ENCODE measurements at regions not wholly inside any gene's neighbourhood (a gene's known extent, or its start where the extent isn't known, plus 50 kb on each side); places are given as distances from the start of the nearest gene placed in this dataset.

GRCh38 chr17:71757956-71758355 is 362.9 kb upstream of the SOX9 start:
- no peak for DNase-seq
- Histone ChIP-seq H3K27me3 (ENCODE audit: control insufficient read depth, insufficient read depth, low read length) (no peaks in the 10 kb centered on the region), H3K36me3 (ENCODE audit: control insufficient read depth, insufficient read depth, low read length) (no peaks in the 10 kb centered on the region), H3K27ac (ENCODE audit: insufficient read depth, low read length, poor library complexity, severe bottlenecking) (no peak overlapping the region), H3K4me3 (ENCODE audit: low read depth, low read length) (no peak overlapping the region), H3K4me1 (ENCODE audit: control insufficient read depth, insufficient read depth, low read length, poor library complexity, severe bottlenecking) (no peaks in the 10 kb centered on the region), H3K9me3 (ENCODE audit: control insufficient read depth in 2 of 2, low read length in 2 of 2) (no peaks in the 10 kb centered on the region)
- no peaks in the 10 kb centered on the region for H3K4me1 Mint-ChIP-seq
- no peaks in the 10 kb centered on the region for H3K27me3 Mint-ChIP-seq
- no peaks in the 10 kb centered on the region for H3K36me3 Mint-ChIP-seq
- H3K27ac Mint-ChIP-seq, result no peak overlapping the region
- no peak overlapping the region for H3K4me3 Mint-ChIP-seq
- peaks cover 0 to 5% (median 2%) of the 10 kb centered on the region in 7 donors for H3K9me3 Mint-ChIP-seq
- ATAC-seq (ENCODE audit: low read depth in 2 of 2), result no peak

- ATAC-seq (ENCODE audit: low read depth in 2 of 2) (no peak), DNase-seq (no peak)
- no peaks in the 10 kb centered on the region for H3K36me3 Mint-ChIP-seq
- H3K27me3 Mint-ChIP-seq, result no peaks in the 10 kb centered on the region
- H3K27ac ChIP-seq (ENCODE audit: insufficient read depth, low read length, poor library complexity, severe bottlenecking), result no peak overlapping the region
- H3K9me3 ChIP-seq (ENCODE audit: control insufficient read depth in 2 of 2, low read length in 2 of 2), result no peaks in the 10 kb centered on the region
- H3K4me1 Mint-ChIP-seq, result no peaks in the 10 kb centered on the region
- no peaks in the 10 kb centered on the region for H3K4me1 ChIP-seq (ENCODE audit: control insufficient read depth, insufficient read depth, low read length, poor library complexity, severe bottlenecking)
- no peaks in the 10 kb centered on the region for H3K36me3 ChIP-seq (ENCODE audit: control insufficient read depth, insufficient read depth, low read length)
- no peak overlapping the region for H3K27ac Mint-ChIP-seq
- peaks cover 0 to 5% (median 2%) of the 10 kb centered on the region in 7 donors for H3K9me3 Mint-ChIP-seq
- no peak overlapping the region for H3K4me3 Mint-ChIP-seq
- H3K4me3 ChIP-seq (ENCODE audit: low read depth, low read length), result no peak overlapping the region
- no peaks in the 10 kb centered on the region for H3K27me3 ChIP-seq (ENCODE audit: control insufficient read depth, insufficient read depth, low read length)
Observed at GRCh38 chr17:71759422-71760060, 361.3 kb upstream of the SOX9 start.

- Mint-ChIP-seq H3K36me3 (no peaks in the 10 kb centered on the region), H3K27ac (no peak overlapping the region), H3K9me3 (peaks cover 0 to 7% (median 2%) of the 10 kb centered on the region in 7 donors), H3K27me3 (no peaks in the 10 kb centered on the region), H3K4me3 (no peak overlapping the region), H3K4me1 (no peaks in the 10 kb centered on the region)
- Histone ChIP-seq H3K4me3 (ENCODE audit: low read depth, low read length) (no peak overlapping the region), H3K36me3 (ENCODE audit: control insufficient read depth, insufficient read depth, low read length) (no peaks in the 10 kb centered on the region), H3K27ac (ENCODE audit: insufficient read depth, low read length, poor library complexity, severe bottlenecking) (no peak overlapping the region), H3K9me3 (ENCODE audit: control insufficient read depth in 2 of 2, low read length in 2 of 2) (no peaks in the 10 kb centered on the region), H3K27me3 (ENCODE audit: control insufficient read depth, insufficient read depth, low read length) (no peaks in the 10 kb centered on the region), H3K4me1 (ENCODE audit: control insufficient read depth, insufficient read depth, low read length, poor library complexity, severe bottlenecking) (no peaks in the 10 kb centered on the region)
- DNase-seq, result no peak
- no peak for ATAC-seq (ENCODE audit: low read depth in 2 of 2)
Observed at GRCh38 chr17:71760062-71760720, 360.6 kb upstream of the SOX9 start.

GRCh38 chr17:71762526-71762925 is 358.3 kb upstream of the SOX9 start:
- Histone ChIP-seq H3K9me3 (ENCODE audit: control insufficient read depth in 2 of 2, low read length in 2 of 2) (no peaks in the 10 kb centered on the region), H3K36me3 (ENCODE audit: control insufficient read depth, insufficient read depth, low read length) (no peaks in the 10 kb centered on the region), H3K27ac (ENCODE audit: insufficient read depth, low read length, poor library complexity, severe bottlenecking) (no peak overlapping the region), H3K27me3 (ENCODE audit: control insufficient read depth, insufficient read depth, low read length) (no peaks in the 10 kb centered on the region), H3K4me1 (ENCODE audit: control insufficient read depth, insufficient read depth, low read length, poor library complexity, severe bottlenecking) (no peaks in the 10 kb centered on the region), H3K4me3 (ENCODE audit: low read depth, low read length) (no peak overlapping the region)
- H3K4me3 Mint-ChIP-seq, result no peak overlapping the region
- H3K9me3 Mint-ChIP-seq, result peaks cover 0 to 8% (median 3%) of the 10 kb centered on the region in 7 donors
- no peaks in the 10 kb centered on the region for H3K27me3 Mint-ChIP-seq
- DNase-seq, result no peak
- no peaks in the 10 kb centered on the region for H3K4me1 Mint-ChIP-seq
- no peaks in the 10 kb centered on the region for H3K36me3 Mint-ChIP-seq
- H3K27ac Mint-ChIP-seq, result no peak overlapping the region
- ATAC-seq (ENCODE audit: low read depth in 2 of 2), result no peak

GRCh38 chr17:71764505-71764904 is 356.3 kb upstream of the SOX9 start:
- no peaks in the 10 kb centered on the region for H3K4me1 Mint-ChIP-seq
- Histone ChIP-seq H3K9me3 (ENCODE audit: control insufficient read depth in 2 of 2, low read length in 2 of 2) (no peaks in the 10 kb centered on the region), H3K4me3 (ENCODE audit: low read depth, low read length) (no peak overlapping the region), H3K27me3 (ENCODE audit: control insufficient read depth, insufficient read depth, low read length) (no peaks in the 10 kb centered on the region), H3K4me1 (ENCODE audit: control insufficient read depth, insufficient read depth, low read length, poor library complexity, severe bottlenecking) (no peaks in the 10 kb centered on the region), H3K36me3 (ENCODE audit: control insufficient read depth, insufficient read depth, low read length) (no peaks in the 10 kb centered on the region), H3K27ac (ENCODE audit: insufficient read depth, low read length, poor library complexity, severe bottlenecking) (no peak overlapping the region)
- H3K27ac Mint-ChIP-seq, result no peak overlapping the region
- H3K36me3 Mint-ChIP-seq, result no peaks in the 10 kb centered on the region
- H3K4me3 Mint-ChIP-seq, result no peak overlapping the region
- no peak for ATAC-seq (ENCODE audit: low read depth in 2 of 2)
- H3K9me3 Mint-ChIP-seq, result peaks cover 0 to 9% (median 4%) of the 10 kb centered on the region in 7 donors
- DNase-seq, result no peak
- no peaks in the 10 kb centered on the region for H3K27me3 Mint-ChIP-seq

- Mint-ChIP-seq H3K4me3 (no peak overlapping the region), H3K4me1 (no peaks in the 10 kb centered on the region), H3K9me3 (peaks cover 0 to 11% (median 4%) of the 10 kb centered on the region in 7 donors), H3K36me3 (no peaks in the 10 kb centered on the region), H3K27me3 (no peaks in the 10 kb centered on the region), H3K27ac (no peak overlapping the region)
- Histone ChIP-seq H3K27ac (ENCODE audit: insufficient read depth, low read length, poor library complexity, severe bottlenecking) (no peak overlapping the region), H3K9me3 (ENCODE audit: control insufficient read depth in 2 of 2, low read length in 2 of 2) (no peaks in the 10 kb centered on the region), H3K4me1 (ENCODE audit: control insufficient read depth, insufficient read depth, low read length, poor library complexity, severe bottlenecking) (no peaks in the 10 kb centered on the region), H3K4me3 (ENCODE audit: low read depth, low read length) (no peak overlapping the region), H3K27me3 (ENCODE audit: control insufficient read depth, insufficient read depth, low read length) (no peaks in the 10 kb centered on the region), H3K36me3 (ENCODE audit: control insufficient read depth, insufficient read depth, low read length) (no peaks in the 10 kb centered on the region)
- DNase-seq (no peak), ATAC-seq (ENCODE audit: low read depth in 2 of 2) (no peak)
Observed at GRCh38 chr17:71765437-71765836, 355.4 kb upstream of the SOX9 start.

GRCh38 chr17:71769850-71770249 is 351.0 kb upstream of the SOX9 start:
- peaks cover 0 to 11% (median 5%) of the 10 kb centered on the region in 7 donors for H3K9me3 Mint-ChIP-seq
- ATAC-seq (ENCODE audit: low read depth in 2 of 2) (no peak), DNase-seq (no peak)
- no peak overlapping the region for H3K27ac ChIP-seq (ENCODE audit: insufficient read depth, low read length, poor library complexity, severe bottlenecking)
- H3K4me1 ChIP-seq (ENCODE audit: control insufficient read depth, insufficient read depth, low read length, poor library complexity, severe bottlenecking), result no peaks in the 10 kb centered on the region
- no peaks in the 10 kb centered on the region for H3K4me1 Mint-ChIP-seq
- no peaks in the 10 kb centered on the region for H3K36me3 Mint-ChIP-seq
- H3K27ac Mint-ChIP-seq, result no peak overlapping the region
- H3K4me3 Mint-ChIP-seq, result no peak overlapping the region
- no peak overlapping the region for H3K4me3 ChIP-seq (ENCODE audit: low read depth, low read length)
- H3K27me3 Mint-ChIP-seq, result no peaks in the 10 kb centered on the region
- no peaks in the 10 kb centered on the region for H3K36me3 ChIP-seq (ENCODE audit: control insufficient read depth, insufficient read depth, low read length)
- H3K27me3 ChIP-seq (ENCODE audit: control insufficient read depth, insufficient read depth, low read length), result no peaks in the 10 kb centered on the region
- H3K9me3 ChIP-seq (ENCODE audit: control insufficient read depth in 2 of 2, low read length in 2 of 2), result no peaks in the 10 kb centered on the region

- no peak for DNase-seq
- H3K4me1 Mint-ChIP-seq, result no peaks in the 10 kb centered on the region
- H3K4me3 Mint-ChIP-seq, result no peak overlapping the region
- ATAC-seq (ENCODE audit: low read depth in 2 of 2), result no peak
- Histone ChIP-seq H3K4me1 (ENCODE audit: control insufficient read depth, insufficient read depth, low read length, poor library complexity, severe bottlenecking) (no peaks in the 10 kb centered on the region), H3K36me3 (ENCODE audit: control insufficient read depth, insufficient read depth, low read length) (no peaks in the 10 kb centered on the region), H3K27ac (ENCODE audit: insufficient read depth, low read length, poor library complexity, severe bottlenecking) (no peak overlapping the region), H3K27me3 (ENCODE audit: control insufficient read depth, insufficient read depth, low read length) (no peaks in the 10 kb centered on the region), H3K9me3 (ENCODE audit: control insufficient read depth in 2 of 2, low read length in 2 of 2) (no peaks in the 10 kb centered on the region), H3K4me3 (ENCODE audit: low read depth, low read length) (no peak overlapping the region)
- H3K36me3 Mint-ChIP-seq, result no peaks in the 10 kb centered on the region
- no peaks in the 10 kb centered on the region for H3K27me3 Mint-ChIP-seq
- no peak overlapping the region for H3K27ac Mint-ChIP-seq
- peaks cover 0 to 8% (median 2%) of the 10 kb centered on the region in 7 donors for H3K9me3 Mint-ChIP-seq
Observed at GRCh38 chr17:71777048-71777640, 343.7 kb upstream of the SOX9 start.
